ENCODE measurements at regions not wholly inside any gene's neighbourhood (a gene's known extent, or its start where the extent isn't known, plus 50 kb on each side); places are given as distances from the start of the nearest gene placed in this dataset.

- TF ChIP-seq CTCF (tag by site-specific recombination; IDR thresholded peaks at IDR 0.05) (no peak), ZBTB1 (tag by site-specific recombination; IDR thresholded peaks at IDR 0.05) (no peak), ZNF112 (tag by site-specific recombination; IDR thresholded peaks at IDR 0.05) (no peak), YY1 (tag by site-specific recombination; IDR thresholded peaks at IDR 0.05) (no peak), ZNF843 (tag by site-specific recombination; IDR thresholded peaks at IDR 0.05) (no peak), ZNF24 (tag by site-specific recombination; IDR thresholded peaks at IDR 0.05) (no peak), GLI4 (tag by site-specific recombination; IDR thresholded peaks at IDR 0.05) (no peak), ZNF37A (tag by site-specific recombination; IDR thresholded peaks at IDR 0.05) (no peak)
- TF ChIP-seq, protein P1, sequence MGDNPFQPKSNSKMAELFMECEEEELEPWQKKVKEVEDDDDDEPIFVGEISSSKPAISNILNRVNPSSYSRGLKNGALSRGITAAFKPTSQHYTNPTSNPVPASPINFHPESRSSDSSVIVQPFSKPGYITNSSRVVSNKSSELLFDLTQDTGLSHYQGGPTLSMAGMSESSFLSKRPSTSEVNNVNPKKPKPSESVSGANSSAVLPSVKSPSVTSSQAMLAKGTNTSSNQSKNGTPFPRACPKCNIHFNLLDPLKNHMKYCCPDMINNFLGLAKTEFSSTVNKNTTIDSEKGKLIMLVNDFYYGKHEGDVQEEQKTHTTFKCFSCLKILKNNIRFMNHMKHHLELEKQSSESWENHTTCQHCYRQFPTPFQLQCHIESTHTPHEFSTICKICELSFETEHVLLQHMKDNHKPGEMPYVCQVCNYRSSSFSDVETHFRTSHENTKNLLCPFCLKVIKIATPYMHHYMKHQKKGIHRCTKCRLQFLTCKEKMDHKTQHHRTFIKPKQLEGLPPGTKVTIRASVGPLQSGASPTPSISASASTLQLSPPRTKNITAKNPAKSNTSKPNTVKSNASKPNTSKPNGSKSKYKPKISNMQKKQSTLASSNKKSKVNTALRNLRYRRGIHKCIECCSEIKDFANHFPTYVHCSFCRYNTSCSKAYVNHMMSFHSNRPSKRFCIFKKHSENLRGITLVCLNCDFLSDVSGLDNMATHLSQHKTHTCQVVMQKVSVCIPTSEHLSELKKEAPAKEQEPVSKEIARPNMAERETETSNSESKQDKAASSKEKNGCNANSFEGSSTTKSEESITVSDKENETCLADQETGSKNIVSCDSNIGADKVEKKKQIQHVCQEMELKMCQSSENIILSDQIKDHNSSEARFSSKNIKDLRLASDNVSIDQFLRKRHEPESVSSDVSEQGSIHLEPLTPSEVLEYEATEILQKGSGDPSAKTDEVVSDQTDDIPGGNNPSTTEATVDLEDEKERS (tag by site-specific recombination; IDR thresholded peaks at IDR 0.05), result no peak
- TF ChIP-seq, protein P2, sequence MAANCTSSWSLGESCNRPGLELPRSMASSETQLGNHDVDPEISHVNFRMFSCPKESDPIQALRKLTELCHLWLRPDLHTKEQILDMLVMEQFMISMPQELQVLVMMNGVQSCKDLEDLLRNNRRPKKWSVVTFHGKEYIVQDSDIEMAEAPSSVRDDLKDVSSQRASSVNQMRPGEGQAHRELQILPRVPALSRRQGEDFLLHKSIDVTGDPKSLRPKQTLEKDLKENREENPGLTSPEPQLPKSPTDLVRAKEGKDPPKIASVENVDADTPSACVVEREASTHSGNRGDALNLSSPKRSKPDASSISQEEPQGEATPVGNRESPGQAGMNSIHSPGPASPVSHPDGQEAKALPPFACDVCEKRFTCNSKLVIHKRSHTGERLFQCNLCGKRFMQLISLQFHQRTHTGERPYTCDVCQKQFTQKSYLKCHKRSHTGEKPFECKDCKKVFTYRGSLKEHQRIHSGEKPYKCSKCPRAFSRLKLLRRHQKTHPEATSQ (tag by site-specific recombination; IDR thresholded peaks at IDR 0.05), result no peak
Measured at GRCh38 chr14:97428808-97429440, 631.7 kb downstream of the VRK1 start.
